Endothelial cell of umbilical vein (primary cell): ENCODE measurements at regions not wholly inside any gene's neighbourhood (a gene's known extent, or its start where the extent isn't known, plus 50 kb on each side); places are given as distances from the start of the nearest gene placed in this dataset.

Experiments
- EZH2 ChIP-seq: IDR thresholded peaks from 2 replicates; pipeline ENCODE4 v1.6.1; 2012; ENCODE audit warnings: borderline replicate concordance, low read depth, mild to moderate bottlenecking, moderate library complexity, low read length, inconsistent platforms; ENCODE audit not compliant: severe bottlenecking
- MYC ChIP-seq: IDR thresholded peaks from one replicate; pipeline ENCODE4 v1.6.1; 2011; ENCODE audit warnings: mild to moderate bottlenecking, low read depth, low read length
- POLR2A ChIP-seq: IDR thresholded peaks from 2 replicates; pipeline ENCODE4 v1.6.1; 2012; ENCODE audit warnings: low read depth, mild to moderate bottlenecking, control low read depth, low read length
- POLR2AphosphoS5 ChIP-seq: IDR thresholded peaks from 2 replicates; pipeline ENCODE4 v1.6.1; 2012; ENCODE audit warnings: low read depth, mild to moderate bottlenecking, control low read depth, low read length, moderate library complexity; ENCODE audit not compliant: insufficient read depth
- TF ChIP-seq, protein P1 (sequence below), 2 donors: IDR thresholded peaks; 1 replicate in 1 of 2; 2 replicates in 1 of 2; pipeline ENCODE4 v1.5.1; 2011; ENCODE audit warnings: low read length in 2 of 2, mild to moderate bottlenecking in 2 of 2, moderate library complexity in 2 of 2, control low read depth in 1 of 2, inconsistent platforms in 1 of 2, low read depth in 1 of 2; ENCODE audit not compliant: insufficient read depth in 1 of 2; ENCODE audit errors: extremely low read depth in 1 of 2

DNA sequence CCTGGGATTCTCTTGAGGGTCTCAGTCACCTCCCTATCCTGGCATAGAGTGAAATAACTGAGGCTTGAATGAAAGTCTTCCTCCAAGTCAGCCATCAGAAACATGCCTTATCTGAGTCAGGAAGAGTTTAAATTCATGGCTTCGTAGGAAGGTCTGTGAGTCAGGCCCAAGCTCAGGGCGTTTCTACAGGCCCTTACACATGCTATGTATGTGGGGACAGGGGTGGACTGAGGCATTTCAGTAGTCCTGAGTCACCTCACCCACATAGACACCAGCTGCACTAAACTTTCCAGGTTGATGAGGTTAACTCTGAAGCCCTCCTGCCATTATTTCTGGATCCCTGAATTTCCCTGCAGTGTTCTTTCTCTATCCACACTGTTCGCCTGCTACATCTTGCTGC lies 134.6 kb upstream of the RCN1 start:
- TF ChIP-seq, protein P1, sequence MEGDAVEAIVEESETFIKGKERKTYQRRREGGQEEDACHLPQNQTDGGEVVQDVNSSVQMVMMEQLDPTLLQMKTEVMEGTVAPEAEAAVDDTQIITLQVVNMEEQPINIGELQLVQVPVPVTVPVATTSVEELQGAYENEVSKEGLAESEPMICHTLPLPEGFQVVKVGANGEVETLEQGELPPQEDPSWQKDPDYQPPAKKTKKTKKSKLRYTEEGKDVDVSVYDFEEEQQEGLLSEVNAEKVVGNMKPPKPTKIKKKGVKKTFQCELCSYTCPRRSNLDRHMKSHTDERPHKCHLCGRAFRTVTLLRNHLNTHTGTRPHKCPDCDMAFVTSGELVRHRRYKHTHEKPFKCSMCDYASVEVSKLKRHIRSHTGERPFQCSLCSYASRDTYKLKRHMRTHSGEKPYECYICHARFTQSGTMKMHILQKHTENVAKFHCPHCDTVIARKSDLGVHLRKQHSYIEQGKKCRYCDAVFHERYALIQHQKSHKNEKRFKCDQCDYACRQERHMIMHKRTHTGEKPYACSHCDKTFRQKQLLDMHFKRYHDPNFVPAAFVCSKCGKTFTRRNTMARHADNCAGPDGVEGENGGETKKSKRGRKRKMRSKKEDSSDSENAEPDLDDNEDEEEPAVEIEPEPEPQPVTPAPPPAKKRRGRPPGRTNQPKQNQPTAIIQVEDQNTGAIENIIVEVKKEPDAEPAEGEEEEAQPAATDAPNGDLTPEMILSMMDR (IDR thresholded peaks at IDR 0.05; ENCODE audit: extremely low read depth in 1 of 2, insufficient read depth in 1 of 2, low read depth in 1 of 2, low read length in 2 of 2), result no peak
- TF ChIP-seq MYC, result no peak
- TF ChIP-seq EZH2, result no peak
- TF ChIP-seq POLR2A, result no peak
- TF ChIP-seq POLR2AphosphoS5, result no peak
